Fibroblast of lung (primary cell): ENCODE measurements at regions not wholly inside any gene's neighbourhood (a gene's known extent, or its start where the extent isn't known, plus 50 kb on each side); places are given as distances from the start of the nearest gene placed in this dataset.

Experiments used
- EZH2 ChIP-seq: IDR thresholded peaks from 2 replicates; pipeline ENCODE4 v1.5.1; 2012; ENCODE audit warnings: low read length, control low read depth, mild to moderate bottlenecking; ENCODE audit errors: missing control alignments
- TF ChIP-seq, protein P1 (sequence below), 2 donors: IDR thresholded peaks in 1 of 2; conservative IDR thresholded peaks in 1 of 2; 1 replicate in 1 of 2; 2 replicates in 1 of 2; pipeline ENCODE4 v1.5.1; 2011 to 2012; ENCODE audit warnings: low read length in 2 of 2, control low read depth in 1 of 2, inconsistent platforms in 1 of 2, low read depth in 1 of 2, mild to moderate bottlenecking in 1 of 2

GRCh38 chr10:46236546-46236887, 50.3 kb upstream of the ANTXRL start:
- TF ChIP-seq, protein P1, sequence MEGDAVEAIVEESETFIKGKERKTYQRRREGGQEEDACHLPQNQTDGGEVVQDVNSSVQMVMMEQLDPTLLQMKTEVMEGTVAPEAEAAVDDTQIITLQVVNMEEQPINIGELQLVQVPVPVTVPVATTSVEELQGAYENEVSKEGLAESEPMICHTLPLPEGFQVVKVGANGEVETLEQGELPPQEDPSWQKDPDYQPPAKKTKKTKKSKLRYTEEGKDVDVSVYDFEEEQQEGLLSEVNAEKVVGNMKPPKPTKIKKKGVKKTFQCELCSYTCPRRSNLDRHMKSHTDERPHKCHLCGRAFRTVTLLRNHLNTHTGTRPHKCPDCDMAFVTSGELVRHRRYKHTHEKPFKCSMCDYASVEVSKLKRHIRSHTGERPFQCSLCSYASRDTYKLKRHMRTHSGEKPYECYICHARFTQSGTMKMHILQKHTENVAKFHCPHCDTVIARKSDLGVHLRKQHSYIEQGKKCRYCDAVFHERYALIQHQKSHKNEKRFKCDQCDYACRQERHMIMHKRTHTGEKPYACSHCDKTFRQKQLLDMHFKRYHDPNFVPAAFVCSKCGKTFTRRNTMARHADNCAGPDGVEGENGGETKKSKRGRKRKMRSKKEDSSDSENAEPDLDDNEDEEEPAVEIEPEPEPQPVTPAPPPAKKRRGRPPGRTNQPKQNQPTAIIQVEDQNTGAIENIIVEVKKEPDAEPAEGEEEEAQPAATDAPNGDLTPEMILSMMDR (conservative IDR thresholded peaks at IDR 0.05 in 1 of 2, IDR thresholded peaks at IDR 0.05 in 1 of 2; ENCODE audit: low read depth in 1 of 2, low read length in 2 of 2): no peak
- no peak for TF ChIP-seq EZH2
